ENCODE measurements at regions not wholly inside any gene's neighbourhood (a gene's known extent, or its start where the extent isn't known, plus 50 kb on each side); places are given as distances from the start of the nearest gene placed in this dataset.
A peak's percentile ranks its signal among the peaks of the same experiment; 100 is the strongest.
"Not testable (repeated sequence)": the region's sequence is repeated elsewhere in the genome, so short reads cannot be mapped to it uniquely, and the experiment has no call there.

DNA sequence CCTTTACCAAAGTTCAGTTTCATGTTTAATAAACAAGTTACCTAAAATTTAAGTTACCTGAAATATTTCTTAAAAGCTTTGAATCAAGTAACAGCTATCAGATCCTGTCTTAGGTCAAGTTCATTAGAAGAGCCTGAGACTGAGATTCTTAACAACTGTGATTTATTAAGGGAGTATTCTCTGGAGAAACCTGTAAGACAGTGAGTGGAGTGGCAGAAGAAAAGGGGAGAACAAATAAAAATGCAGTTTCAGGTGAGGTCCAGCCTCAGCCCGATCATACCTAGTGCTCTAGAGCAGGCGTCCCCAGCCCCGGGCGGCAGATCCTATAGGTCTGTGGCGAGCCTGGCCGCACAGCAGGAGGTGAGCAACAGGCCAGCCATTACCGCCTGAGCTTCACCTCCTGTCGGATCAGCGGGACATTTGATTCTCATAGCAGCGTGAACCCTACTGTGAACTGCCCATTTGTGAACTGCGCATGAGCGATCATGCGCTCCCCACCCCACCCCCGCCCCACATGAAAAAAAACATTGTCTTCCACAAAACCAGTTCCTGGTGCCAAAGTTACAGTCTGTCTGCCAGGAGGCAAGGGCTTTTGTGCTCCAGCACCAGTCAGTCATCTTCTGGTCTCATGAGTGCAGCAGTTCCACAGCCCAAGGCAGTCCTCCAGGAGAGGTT is 59.2 kb upstream of the ADGRB3 start:
- peak; percentile 71 for DNase-seq

GRCh38 chr6:68572975-68573374 is 62.1 kb upstream of the ADGRB3 start:
- DNase-seq = no peak

GRCh38 chr6:68572525-68572924 is 62.6 kb upstream of the ADGRB3 start:
- peak; percentile 46 for DNase-seq

DNA sequence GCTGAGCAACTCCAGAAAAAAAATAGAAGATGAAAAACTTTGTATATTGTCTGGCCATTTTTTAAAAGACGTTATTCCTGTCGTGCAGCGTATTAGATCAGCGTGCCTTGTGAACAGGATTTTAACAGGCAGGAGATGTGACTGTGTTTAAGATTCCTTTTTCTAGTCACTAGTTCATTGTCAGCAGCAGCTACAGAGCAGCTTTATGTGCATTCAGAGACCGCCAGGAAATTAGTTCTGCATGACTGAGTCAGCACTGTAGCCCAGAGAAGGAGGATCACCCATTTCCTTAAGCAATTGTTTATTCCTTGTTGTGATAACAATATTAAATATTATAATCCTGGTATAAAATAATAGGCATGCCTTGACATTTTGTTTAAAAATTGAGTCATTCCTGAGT is 75.4 kb upstream of the ADGRB3 start:
- DNase-seq = peak; percentile 66

DNA sequence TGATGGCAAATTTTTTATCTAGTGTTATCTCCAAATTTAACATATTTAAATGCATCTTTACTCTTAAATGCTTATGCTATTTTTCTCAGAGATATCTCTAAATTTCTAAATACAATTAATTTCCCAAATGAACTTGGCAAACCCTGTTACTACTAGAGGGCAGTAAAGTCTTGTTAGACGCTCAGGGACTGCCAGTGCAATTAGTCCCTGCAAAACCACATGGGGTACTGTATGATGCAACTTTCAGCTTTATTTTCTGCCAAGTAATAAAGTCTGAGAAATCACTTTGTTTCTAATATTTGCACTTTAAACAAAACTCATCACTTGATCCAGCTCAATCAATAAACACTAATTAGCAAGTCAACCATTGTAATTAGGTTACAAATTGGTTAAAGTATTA is 76.0 kb upstream of the ADGRB3 start:
- peak; percentile 61 for DNase-seq

GRCh38 chr6:68546620-68547019 is 88.5 kb upstream of the ADGRB3 start:
- DNase-seq = no peak

DNA sequence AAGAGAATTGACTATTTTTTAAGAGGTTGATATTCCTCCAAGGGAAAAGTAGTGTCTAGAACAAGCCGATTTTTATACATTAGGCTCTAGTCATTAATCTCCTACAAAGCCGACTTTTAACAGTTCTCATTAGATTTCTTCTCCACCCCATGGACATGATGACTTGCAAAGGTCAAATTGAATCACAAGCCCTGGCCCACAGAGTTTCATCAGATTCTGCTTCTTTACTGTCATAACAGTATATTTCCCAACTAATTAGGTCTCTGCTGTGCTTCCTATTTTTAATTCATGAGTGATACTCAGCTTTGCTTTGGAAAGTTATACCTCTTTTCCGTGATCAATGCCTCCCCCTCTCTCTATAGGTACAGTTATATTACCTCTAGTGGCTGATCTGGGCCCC is 90.6 kb upstream of the ADGRB3 start:
- no peak for DNase-seq

- no peak for DNase-seq
These were observed 101.7 kb upstream of the ADGRB3 start for GRCh38 chr6:68533339-68533795.

GRCh38 chr6:68527691-68528090 is 107.4 kb upstream of the ADGRB3 start:
- no peak for DNase-seq

DNA sequence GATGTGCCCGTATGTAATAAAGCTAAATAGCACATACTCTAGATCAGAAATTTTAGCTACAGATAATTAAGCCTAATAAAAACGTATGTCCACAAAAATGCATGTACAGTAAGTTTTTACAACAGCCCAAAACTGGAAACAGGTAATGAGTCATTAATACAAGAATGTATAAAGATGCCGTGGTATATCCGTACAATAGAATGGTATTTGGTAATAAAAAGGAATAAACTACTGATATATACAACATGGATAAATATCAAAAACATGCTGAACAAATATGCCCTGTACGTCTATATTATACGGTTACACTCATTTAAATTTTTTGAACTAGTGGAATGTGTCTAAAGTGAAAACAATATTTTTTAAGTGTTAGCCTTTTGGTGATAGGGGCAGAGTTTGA is 128.2 kb upstream of the ADGRB3 start:
- no peak for DNase-seq

DNA sequence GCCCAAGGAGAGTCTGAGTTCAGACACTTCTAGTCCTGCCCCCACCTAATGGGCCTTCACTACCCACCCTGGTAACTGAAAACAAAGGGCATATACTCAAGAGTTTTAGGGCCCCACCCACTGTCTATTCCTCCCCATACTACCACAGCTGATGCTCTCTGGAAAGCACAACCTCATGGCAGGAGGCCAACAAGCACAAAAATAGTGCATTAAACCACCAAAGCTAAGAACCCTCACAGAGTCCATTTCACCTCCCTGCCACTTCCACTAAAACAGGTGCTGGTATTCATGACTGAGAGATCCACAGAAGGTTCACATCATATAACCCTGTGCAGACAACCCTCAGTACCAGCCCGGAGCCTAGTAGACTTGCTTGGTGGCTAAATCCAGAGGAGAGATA is 132.1 kb upstream of the ADGRB3 start:
- DNase-seq = no peak

GRCh38 chr6:68497927-68498326 is 137.2 kb upstream of the ADGRB3 start:
- no peak for DNase-seq

GRCh38 chr6:68494880-68495279 is 140.2 kb upstream of the ADGRB3 start:
- DNase-seq = not testable (repeated sequence)

- no peak for DNase-seq
These were observed 158.5 kb upstream of the ADGRB3 start for GRCh38 chr6:68476611-68477010.

GRCh38 chr6:68473433-68474210 is 161.5 kb upstream of the ADGRB3 start:
- DNase-seq = no peak

DNA sequence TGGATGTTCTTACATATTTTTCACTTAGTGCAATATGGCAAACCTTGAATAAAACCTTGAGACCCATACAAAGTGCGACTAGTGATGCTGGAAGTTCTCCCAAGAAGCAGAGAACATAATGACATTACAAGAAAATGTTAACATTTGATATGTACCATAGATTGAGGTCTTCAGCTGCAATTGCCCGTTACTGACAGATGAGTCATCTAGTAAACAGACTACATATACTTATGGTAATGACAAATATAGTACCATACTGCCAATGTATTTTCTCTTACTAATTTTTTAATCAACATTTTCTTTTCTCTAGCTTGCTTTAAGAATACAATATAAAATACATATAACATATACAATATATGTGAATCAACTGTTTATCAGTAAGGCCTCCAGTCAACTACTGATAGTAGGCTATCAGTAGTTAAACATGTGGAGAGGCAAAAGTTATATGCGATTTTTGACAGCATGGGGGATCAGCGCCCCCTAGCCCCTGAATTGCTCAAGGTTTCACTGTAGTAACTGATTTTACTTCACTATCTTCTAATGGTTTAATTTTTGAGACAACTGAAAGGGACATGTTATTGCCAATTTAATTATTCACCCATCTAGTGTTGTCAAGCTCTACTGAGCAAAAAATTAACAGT is 166.7 kb upstream of the ADGRB3 start:
- no peak for DNase-seq

DNA sequence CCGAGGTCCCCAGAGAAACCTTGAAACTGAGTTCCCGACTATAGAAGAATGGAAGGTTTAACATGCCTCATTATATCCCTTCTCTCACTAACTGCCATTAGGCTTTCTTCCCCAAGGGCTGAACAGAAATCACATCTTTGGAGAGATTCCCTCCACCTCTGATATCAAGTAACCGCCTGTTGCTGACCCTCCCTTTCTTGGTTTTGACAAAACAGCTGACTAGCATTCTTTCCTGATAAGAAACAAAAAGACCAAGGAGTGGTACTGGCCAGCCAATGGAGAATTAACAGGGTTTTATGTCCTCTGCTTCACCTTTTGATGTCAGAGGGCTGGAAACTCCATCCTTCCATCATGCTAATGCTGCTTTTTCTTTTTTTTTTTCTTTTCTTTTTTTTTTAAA is 176.6 kb upstream of the ADGRB3 start:
- no peak for DNase-seq

GRCh38 chr6:68447112-68447511 is 188.0 kb upstream of the ADGRB3 start:
- DNase-seq = no peak

DNA sequence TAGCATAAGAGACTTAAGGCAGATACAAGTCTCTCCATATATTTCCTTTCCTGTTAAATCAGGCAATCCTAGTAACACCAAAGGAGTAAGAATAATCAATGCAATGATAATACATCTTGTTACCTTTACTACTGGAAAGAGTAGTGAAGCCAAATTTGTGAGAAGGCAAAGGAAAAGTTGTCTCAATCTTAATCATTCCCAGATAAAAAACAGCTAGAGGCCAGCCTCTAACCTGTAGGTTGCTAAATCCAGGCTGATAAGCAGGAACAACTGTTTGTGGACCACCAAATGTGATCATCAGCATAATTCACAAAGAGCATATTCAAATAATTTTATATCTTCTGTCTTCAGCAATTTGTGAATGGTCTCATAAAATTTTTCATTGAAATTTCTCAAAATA is 189.2 kb upstream of the ADGRB3 start:
- DNase-seq = no peak

DNA sequence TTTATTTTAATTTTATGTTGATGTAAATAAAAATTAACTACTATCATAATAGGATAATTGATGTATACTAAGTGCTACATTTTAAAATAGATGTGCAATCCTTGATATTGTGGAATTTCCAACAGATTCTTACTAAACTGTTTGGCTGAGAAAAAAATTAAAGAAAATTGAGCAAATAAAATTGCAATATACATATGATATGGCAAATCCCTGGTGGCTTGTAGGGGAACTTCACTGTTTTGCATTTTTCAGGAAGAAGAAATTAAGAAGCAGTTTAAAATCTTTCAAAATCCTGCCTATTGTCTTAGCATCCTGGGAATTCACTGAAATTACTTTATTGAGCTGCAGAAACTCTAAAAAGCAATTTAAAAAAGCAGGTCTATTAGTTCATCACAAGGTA is 191.4 kb upstream of the ADGRB3 start:
- DNase-seq = no peak

DNA sequence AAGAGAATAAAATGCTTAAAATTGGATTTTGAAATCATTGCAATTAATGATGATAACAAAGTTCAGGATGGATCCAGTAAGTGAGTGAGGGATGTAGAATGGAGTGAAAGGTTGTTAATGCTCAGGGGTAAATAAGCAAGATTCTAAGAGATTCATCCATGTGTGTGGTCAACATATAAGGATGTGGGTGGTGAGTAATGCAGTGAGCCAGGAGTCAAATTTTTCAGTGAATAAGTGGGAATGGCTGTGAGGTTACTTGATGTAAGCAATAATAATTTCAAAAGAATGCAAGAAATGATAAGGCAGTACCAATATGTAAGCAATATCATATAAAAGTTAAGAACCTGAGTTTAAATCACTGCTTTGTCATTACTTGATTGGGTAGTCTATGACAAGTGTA is 207.5 kb upstream of the ADGRB3 start:
- no peak for DNase-seq

- no peak for DNase-seq
These were observed 225.1 kb upstream of the ADGRB3 start for GRCh38 chr6:68410021-68410420.

DNA sequence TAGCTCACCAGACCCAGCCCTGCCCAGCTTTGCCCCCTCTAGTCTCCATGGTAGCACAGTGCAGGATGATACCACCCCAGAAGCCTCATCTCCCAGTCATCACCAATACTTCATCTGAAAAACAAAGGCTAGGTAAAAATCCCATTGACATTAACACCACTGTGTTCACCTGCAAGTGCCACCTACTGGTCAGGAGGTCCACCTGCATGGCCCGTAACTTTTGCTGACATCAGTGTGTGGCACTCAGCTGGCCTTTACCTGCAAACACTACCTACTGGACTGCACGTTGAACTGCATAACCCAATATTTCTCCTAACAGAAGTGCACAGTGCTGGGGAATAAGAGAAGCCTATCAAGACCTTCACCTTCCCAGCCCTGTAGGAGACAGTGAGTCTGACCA is 234.7 kb upstream of the ADGRB3 start:
- DNase-seq = no peak

GRCh38 chr6:68391953-68392352 is 243.1 kb upstream of the ADGRB3 start:
- DNase-seq = no peak
